GM12864 (cell line): ENCODE measurements at regions not wholly inside any gene's neighbourhood (a gene's known extent, or its start where the extent isn't known, plus 50 kb on each side); places are given as distances from the start of the nearest gene placed in this dataset.
"Not testable (repeated sequence)": the region's sequence is repeated elsewhere in the genome, so short reads cannot be mapped to it uniquely, and the experiment has no call there.

Source experiments
- DNase-seq: peaks from one replicate; pipeline ENCODE4 v3.0.0-alpha.2; 2011; ENCODE audit warnings: low read depth
- H3K4me3 ChIP-seq: 2 replicates; pipeline ENCODE4 v1.5.1; 2011; ENCODE audit warnings: mild to moderate bottlenecking, low read depth, low read length, control low read depth
- CTCF ChIP-seq: IDR thresholded peaks from 2 replicates; pipeline ENCODE4 v1.5.1; 2011; ENCODE audit warnings: low read depth, mild to moderate bottlenecking, moderate library complexity, low read length, control low read depth, inconsistent platforms; ENCODE audit errors: missing control alignments

GRCh38 chr2:176575237-176575744 lies 306.0 kb downstream of the MTX2 start:
- no peak for TF ChIP-seq CTCF
- DNase-seq: no peak
- no peak overlapping the region for H3K4me3 ChIP-seq

- no peak overlapping the region for H3K4me3 ChIP-seq
- DNase-seq: no peak
- no peak for TF ChIP-seq CTCF
Measured at GRCh38 chr2:176577054-176577453, 307.8 kb downstream of the MTX2 start.

GRCh38 chr2:176578292-176578691 lies 309.1 kb downstream of the MTX2 start:
- not testable (repeated sequence) for DNase-seq, H3K4me3 ChIP-seq

- no peak for DNase-seq
- no peak overlapping the region for H3K4me3 ChIP-seq
- TF ChIP-seq CTCF: no peak
Measured at GRCh38 chr2:176579608-176580007, 310.4 kb downstream of the MTX2 start.

- TF ChIP-seq CTCF: no peak
- no peak for DNase-seq
- H3K4me3 ChIP-seq: no peak overlapping the region
Measured at GRCh38 chr2:176581557-176582165, 312.4 kb downstream of the MTX2 start.

- TF ChIP-seq CTCF: no peak
- DNase-seq: no peak
- H3K4me3 ChIP-seq: no peak overlapping the region
Measured at GRCh38 chr2:176582176-176582575, 312.9 kb downstream of the MTX2 start.

- no peak overlapping the region for H3K4me3 ChIP-seq
- TF ChIP-seq CTCF: no peak
- no peak for DNase-seq
Measured at GRCh38 chr2:176582990-176583481, 313.8 kb downstream of the MTX2 start.
